GM23248 (cell line): ENCODE measurements at regions not wholly inside any gene's neighbourhood (a gene's known extent, or its start where the extent isn't known, plus 50 kb on each side); places are given as distances from the start of the nearest gene placed in this dataset.

Experiments
- EZH2 ChIP-seq: fragments of 200-600 bp; sonication (generic); IDR thresholded peaks from 2 replicates; pipeline ENCODE4 v1.6.1; 2018; ENCODE audit warnings: antibody characterized with exemption, mild to moderate bottlenecking; ENCODE audit not compliant: insufficient read depth, poor library complexity, severe bottlenecking
- EZH2phosphoT487 ChIP-seq: fragments of 200-600 bp; sonication (generic); IDR thresholded peaks from 2 replicates; pipeline ENCODE4 v1.6.1; 2018; ENCODE audit warnings: antibody characterized with exemption, moderate library complexity, mild to moderate bottlenecking, low read depth; ENCODE audit not compliant: insufficient read depth

DNA sequence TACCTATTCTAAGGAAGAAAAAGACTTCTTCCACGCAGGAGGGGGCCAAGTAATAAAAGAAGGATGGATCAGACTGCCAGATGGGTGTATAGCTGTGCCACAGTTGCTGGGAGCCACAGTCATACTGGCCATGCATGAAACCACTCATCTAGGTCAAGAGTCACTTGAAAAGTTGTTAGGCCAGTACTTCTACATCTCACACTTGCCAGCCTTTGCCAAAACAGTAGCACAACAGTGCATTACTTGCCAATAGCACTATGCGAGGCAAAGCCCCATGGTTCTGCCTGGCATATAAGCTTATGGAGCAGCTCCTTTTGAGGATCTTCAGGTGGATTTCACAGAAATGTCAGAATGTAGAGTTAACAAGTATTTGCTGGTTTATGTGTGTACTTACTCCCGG, 735.0 kb downstream of the NLGN4Y start:
- TF ChIP-seq EZH2 (no peak), EZH2phosphoT487 (no peak)
